OCI-LY1 (cell line): ENCODE measurements at regions not wholly inside any gene's neighbourhood (a gene's known extent, or its start where the extent isn't known, plus 50 kb on each side); places are given as distances from the start of the nearest gene placed in this dataset.

Experiments
- H2AFZ ChIP-seq: fragments of 200-600 bp; sonication (generic), shearing (Covaris generic); 2 replicates; pipeline ENCODE4 v1.6.0; 2014; ENCODE audit warnings: antibody characterized with exemption, mild to moderate bottlenecking, low read length
- H3F3A ChIP-seq: fragments of 200-600 bp; sonication (generic), shearing (Covaris generic); 2 replicates; pipeline ENCODE4 v1.6.0; 2014; ENCODE audit warnings: mild to moderate bottlenecking, antibody characterized with exemption, low read length, moderate library complexity; ENCODE audit not compliant: insufficient read depth
- H3K27ac ChIP-seq: fragments of 200-600 bp; sonication (generic); 2 replicates; pipeline ENCODE4 v1.5.1; 2014; ENCODE audit warnings: low read length, mixed run types, mild to moderate bottlenecking, low read depth; ENCODE audit not compliant: poor library complexity, severe bottlenecking
- H3K27me3 ChIP-seq: fragments of 200-600 bp; sonication (generic); 2 replicates; pipeline ENCODE4 v1.6.0; 2014; ENCODE audit warnings: antibody characterized with exemption, mild to moderate bottlenecking, low read length, moderate library complexity; ENCODE audit not compliant: insufficient read depth
- H3K36me3 ChIP-seq: fragments of 200-600 bp; sonication (generic); 2 replicates; pipeline ENCODE4 v1.6.1; 2014; ENCODE audit warnings: mild to moderate bottlenecking, antibody characterized with exemption, low read length, moderate library complexity, mixed read lengths; ENCODE audit not compliant: insufficient read depth
- H3K4me1 ChIP-seq: fragments of 200-600 bp; sonication (generic); 2 replicates; pipeline ENCODE4 v1.5.1; 2014; ENCODE audit warnings: mild to moderate bottlenecking, low read length, moderate library complexity; ENCODE audit not compliant: insufficient read depth, severe bottlenecking
- H3K4me2 ChIP-seq: fragments of 200-600 bp; sonication (generic), shearing (Covaris generic); 2 replicates; pipeline ENCODE4 v1.6.1; 2014; ENCODE audit warnings: low read length
- H3K4me3 ChIP-seq: fragments of 200-600 bp; sonication (generic); 2 replicates; pipeline ENCODE4 v1.5.1; 2014; ENCODE audit warnings: low read length, low read depth, mild to moderate bottlenecking, mixed read lengths; ENCODE audit not compliant: poor library complexity, severe bottlenecking
- H3K79me2 ChIP-seq: fragments of 200-600 bp; shearing (Covaris generic); 2 replicates; pipeline ENCODE4 v1.6.1; 2016; ENCODE audit warnings: mixed run types, low read length, mixed read lengths; ENCODE audit not compliant: insufficient read depth
- H3K9ac ChIP-seq: fragments of 200-600 bp; sonication (generic), shearing (Covaris generic); 2 replicates; pipeline ENCODE4 v1.6.1; 2014; ENCODE audit warnings: mild to moderate bottlenecking, low read length, mixed read lengths
- H3K9me2 ChIP-seq: fragments of 200-600 bp; sonication (generic), shearing (Covaris generic); 2 replicates; pipeline ENCODE4 v1.6.1; 2014; ENCODE audit warnings: low read depth, mild to moderate bottlenecking, low read length, mixed read lengths
- H3K9me3 ChIP-seq: fragments of 200-600 bp; shearing (Covaris generic); 2 replicates; pipeline ENCODE4 v1.6.1; 2014; ENCODE audit warnings: low read length, mixed read lengths
- H4K20me1 ChIP-seq: fragments of 200-600 bp; sonication (generic), shearing (Covaris generic); 2 replicates; pipeline ENCODE4 v1.6.0; 2016; ENCODE audit warnings: mild to moderate bottlenecking, low read length; ENCODE audit not compliant: insufficient read depth
- EZH2 ChIP-seq: fragments of 200-600 bp; sonication (generic), shearing (Covaris generic); IDR thresholded peaks from 2 replicates; pipeline ENCODE4 v1.8.0; 2017; ENCODE audit warnings: borderline replicate concordance, mixed run types, mild to moderate bottlenecking, antibody characterized with exemption, low read length, moderate library complexity, mixed read lengths
- TF ChIP-seq, protein P1 (sequence below): fragments of 200-600 bp; sonication (generic), shearing (Covaris generic); IDR thresholded peaks from 2 replicates; pipeline ENCODE4 v1.5.1; 2017; ENCODE audit warnings: mild to moderate bottlenecking, antibody characterized with exemption, low read length, moderate library complexity, mixed read lengths

GRCh38 chr2:13508671-13509070 is 791.9 kb downstream of the TRIB2 start:
- TF ChIP-seq, protein P1, sequence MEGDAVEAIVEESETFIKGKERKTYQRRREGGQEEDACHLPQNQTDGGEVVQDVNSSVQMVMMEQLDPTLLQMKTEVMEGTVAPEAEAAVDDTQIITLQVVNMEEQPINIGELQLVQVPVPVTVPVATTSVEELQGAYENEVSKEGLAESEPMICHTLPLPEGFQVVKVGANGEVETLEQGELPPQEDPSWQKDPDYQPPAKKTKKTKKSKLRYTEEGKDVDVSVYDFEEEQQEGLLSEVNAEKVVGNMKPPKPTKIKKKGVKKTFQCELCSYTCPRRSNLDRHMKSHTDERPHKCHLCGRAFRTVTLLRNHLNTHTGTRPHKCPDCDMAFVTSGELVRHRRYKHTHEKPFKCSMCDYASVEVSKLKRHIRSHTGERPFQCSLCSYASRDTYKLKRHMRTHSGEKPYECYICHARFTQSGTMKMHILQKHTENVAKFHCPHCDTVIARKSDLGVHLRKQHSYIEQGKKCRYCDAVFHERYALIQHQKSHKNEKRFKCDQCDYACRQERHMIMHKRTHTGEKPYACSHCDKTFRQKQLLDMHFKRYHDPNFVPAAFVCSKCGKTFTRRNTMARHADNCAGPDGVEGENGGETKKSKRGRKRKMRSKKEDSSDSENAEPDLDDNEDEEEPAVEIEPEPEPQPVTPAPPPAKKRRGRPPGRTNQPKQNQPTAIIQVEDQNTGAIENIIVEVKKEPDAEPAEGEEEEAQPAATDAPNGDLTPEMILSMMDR, result no peak
- no peak for TF ChIP-seq EZH2
- H3K4me1 ChIP-seq, result no peaks in the 10 kb centered on the region
- no peaks in the 10 kb centered on the region for H3K36me3 ChIP-seq
- no peaks in the 10 kb centered on the region for H3K79me2 ChIP-seq
- no peaks in the 10 kb centered on the region for H3F3A ChIP-seq
- H3K9me3 ChIP-seq, result no peaks in the 10 kb centered on the region
- H4K20me1 ChIP-seq, result no peaks in the 10 kb centered on the region
- no peaks in the 10 kb centered on the region for H3K27me3 ChIP-seq
- H3K4me2 ChIP-seq, result no peak overlapping the region
- no peak overlapping the region for H2AFZ ChIP-seq
- no peaks in the 10 kb centered on the region for H3K9me2 ChIP-seq
- H3K27ac ChIP-seq, result no peak overlapping the region
- H3K4me3 ChIP-seq, result no peak overlapping the region
- no peak overlapping the region for H3K9ac ChIP-seq

DNA sequence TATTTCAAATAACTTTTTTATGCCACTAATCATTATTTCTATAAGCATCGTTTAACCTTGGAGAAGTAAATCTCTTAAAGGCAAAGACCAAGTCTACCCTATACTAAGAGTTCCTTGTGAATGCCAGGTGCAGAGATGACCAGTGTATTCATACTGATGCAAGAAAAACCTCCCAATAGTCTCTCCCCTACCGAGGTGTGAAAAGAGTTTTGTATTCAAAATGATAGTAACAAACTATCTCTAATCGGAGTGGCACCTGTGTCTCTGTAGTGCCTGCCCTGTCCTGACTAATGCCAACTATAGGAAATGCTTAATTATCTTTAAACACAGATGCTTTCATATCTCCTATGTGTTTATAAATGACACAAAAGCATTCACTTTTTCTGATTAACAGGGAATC is 798.5 kb downstream of the TRIB2 start:
- H3K9me2 ChIP-seq, result no peaks in the 10 kb centered on the region
- no peaks in the 10 kb centered on the region for H3F3A ChIP-seq
- H3K9me3 ChIP-seq, result no peaks in the 10 kb centered on the region
- H3K4me3 ChIP-seq, result no peak overlapping the region
- H3K79me2 ChIP-seq, result no peaks in the 10 kb centered on the region
- no peak overlapping the region for H3K4me2 ChIP-seq
- no peaks in the 10 kb centered on the region for H4K20me1 ChIP-seq
- H3K9ac ChIP-seq, result no peak overlapping the region
- no peaks in the 10 kb centered on the region for H3K36me3 ChIP-seq
- TF ChIP-seq EZH2, result no peak
- TF ChIP-seq, protein P1, result no peak
- no peaks in the 10 kb centered on the region for H3K27me3 ChIP-seq
- H3K27ac ChIP-seq, result no peak overlapping the region
- H3K4me1 ChIP-seq, result no peaks in the 10 kb centered on the region
- H2AFZ ChIP-seq, result no peak overlapping the region

DNA sequence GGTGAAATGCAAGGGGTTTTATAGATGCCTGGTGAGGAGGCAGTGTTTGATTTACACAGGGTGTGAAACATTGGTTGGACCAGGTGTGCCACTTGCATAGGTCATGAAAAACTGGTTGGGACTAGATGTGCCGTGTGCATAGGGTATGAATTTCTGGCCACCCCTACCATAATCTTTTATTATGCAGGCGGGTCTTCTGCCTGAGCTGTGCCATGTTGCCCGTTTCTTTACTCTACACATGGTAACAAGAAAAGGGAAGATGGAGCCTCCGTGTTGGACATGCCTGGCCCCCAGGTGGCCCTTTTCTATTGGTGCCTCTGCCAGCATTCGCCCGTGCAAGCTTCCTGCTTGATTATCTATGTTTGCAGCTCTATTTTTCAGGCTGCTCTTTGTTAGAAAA is 805.4 kb downstream of the TRIB2 start:
- TF ChIP-seq EZH2, result no peak
- TF ChIP-seq, protein P1, result no peak
- Histone ChIP-seq H3K9me2 (no peaks in the 10 kb centered on the region), H3K9ac (no peak overlapping the region), H3K79me2 (no peaks in the 10 kb centered on the region), H3K27me3 (no peaks in the 10 kb centered on the region), H3K4me2 (no peak overlapping the region), H3K9me3 (no peaks in the 10 kb centered on the region), H2AFZ (no peak overlapping the region), H3F3A (no peaks in the 10 kb centered on the region), H3K4me3 (no peak overlapping the region), H3K27ac (no peak overlapping the region), H3K4me1 (no peaks in the 10 kb centered on the region), H4K20me1 (no peaks in the 10 kb centered on the region), H3K36me3 (no peaks in the 10 kb centered on the region)
